ENCODE measurements at regions not wholly inside any gene's neighbourhood (a gene's known extent, or its start where the extent isn't known, plus 50 kb on each side); places are given as distances from the start of the nearest gene placed in this dataset.

DNA sequence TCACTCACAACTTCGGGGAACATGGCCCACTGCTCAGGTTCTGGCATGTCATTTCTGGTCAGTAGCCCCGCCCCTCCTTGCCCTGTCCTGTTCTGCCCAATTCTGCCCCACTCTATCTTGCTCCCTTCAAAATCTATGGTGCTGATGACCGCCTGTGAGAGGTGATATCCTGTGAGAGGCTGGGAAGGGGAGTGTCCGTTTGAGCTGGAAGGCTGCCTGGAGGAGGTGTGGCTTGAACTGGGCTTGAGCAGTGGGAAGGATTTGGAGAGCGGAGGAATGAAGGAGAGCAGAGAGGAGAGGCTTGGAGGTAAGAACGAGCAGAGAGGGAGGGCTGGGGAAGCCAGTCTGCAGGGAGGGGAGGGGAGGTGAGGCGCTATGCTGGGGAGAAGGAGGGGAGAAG, 145.3 kb downstream of the RPS24 start:
- peak; percentile 58 to 62 for DNase-seq
- intact Hi-C loops (cut with DNase I) = no loop called here
- Histone ChIP-seq H3K36me3 (no peaks in the 10 kb centered on the region), H3K9me3 (no peaks in the 10 kb centered on the region), H3K4me3 (replicated peaks in 1 of 3) (no peak overlapping the region), H3K27me3 (no peaks in the 10 kb centered on the region), H3K4me1 (peaks cover 0 to 12% of the 10 kb centered on the region in 2 donors), H3K27ac (no peak overlapping the region)
- TF ChIP-seq POLR2A (IDR thresholded peaks at IDR 0.05) (no peak), CTCF (IDR thresholded peaks at IDR 0.05) (no peak)
- 30 to 31% methylated on average over 7 of the region's 7 CpGs for WGBS, 2 donors

GRCh38 chr10:78179886-78180705, 146.4 kb downstream of the RPS24 start:
- Histone ChIP-seq H3K9me3 (no peaks in the 10 kb centered on the region), H3K27me3 (no peaks in the 10 kb centered on the region), H3K27ac (no peak overlapping the region), H3K4me3 (replicated peaks in 1 of 3) (no peak overlapping the region), H3K36me3 (no peaks in the 10 kb centered on the region), H3K4me1 (peaks cover 0 to 13% of the 10 kb centered on the region in 2 donors)
- DNase-seq = no peak
- TF ChIP-seq CTCF (IDR thresholded peaks at IDR 0.05) (no peak), POLR2A (IDR thresholded peaks at IDR 0.05) (no peak)
- intact Hi-C loops (cut with DNase I) = no loop called here
- WGBS, 2 donors = 73 to 74% methylated on average over 20 to 22 of the region's 22 CpGs

GRCh38 chr10:78181381-78182055, 147.9 kb downstream of the RPS24 start:
- WGBS, 2 donors = 95 to 98% methylated on average over 6 of the region's 6 CpGs
- no peak overlapping the region for H3K4me3 ChIP-seq (replicated peaks in 1 of 3)
- no peaks in the 10 kb centered on the region for H3K9me3 ChIP-seq
- H3K27me3 ChIP-seq = no peaks in the 10 kb centered on the region
- H3K4me1 ChIP-seq = peaks cover 0 to 23% of the 10 kb centered on the region in 2 donors
- no peak overlapping the region for H3K27ac ChIP-seq
- H3K36me3 ChIP-seq = no peaks in the 10 kb centered on the region
- intact Hi-C loops (cut with DNase I) = no loop called here
- no peak for TF ChIP-seq CTCF (IDR thresholded peaks at IDR 0.05)
- no peak for TF ChIP-seq POLR2A (IDR thresholded peaks at IDR 0.05)
- DNase-seq = no peak

- H3K36me3 ChIP-seq = no peaks in the 10 kb centered on the region
- TF ChIP-seq CTCF (IDR thresholded peaks at IDR 0.05) (no peak), POLR2A (IDR thresholded peaks at IDR 0.05) (no peak)
- H3K27ac ChIP-seq = no peak overlapping the region
- no peak overlapping the region for H3K4me3 ChIP-seq (replicated peaks in 1 of 3)
- WGBS, 2 donors = 91 to 100% methylated on average over 1 of the region's 1 CpG
- H3K4me1 ChIP-seq = peaks cover 0 to 23% of the 10 kb centered on the region in 2 donors
- no peak for DNase-seq
- H3K27me3 ChIP-seq = no peaks in the 10 kb centered on the region
- intact Hi-C loops (cut with DNase I) = no loop called here
- no peaks in the 10 kb centered on the region for H3K9me3 ChIP-seq
Measured at GRCh38 chr10:78182841-78183240, 149.2 kb downstream of the RPS24 start.

Measured in thyroid gland (tissue), 4 donors.